Uterus (tissue), 3 donors: ENCODE measurements at regions not wholly inside any gene's neighbourhood (a gene's known extent, or its start where the extent isn't known, plus 50 kb on each side); places are given as distances from the start of the nearest gene placed in this dataset.

Experiments used
- DNase-seq, 2 donors: peaks; one replicate each; pipeline ENCODE4 v3.0.0-alpha.2; 2019 to 2020
- H3K27ac ChIP-seq, 2 donors: fragments of 200-600 bp; sonication (generic); 1 replicate in 1 of 2; 2 replicates in 1 of 2; pipeline ENCODE4 v1.5.1; 2016 to 2018
- H3K27me3 ChIP-seq, 2 donors: fragments of 200-600 bp; sonication (generic); one replicate each; pipeline ENCODE4 v1.5.1; 2018 to 2019; ENCODE audit warnings: control low read depth in 1 of 2
- H3K36me3 ChIP-seq, 2 donors: fragments of 200-600 bp; sonication (generic); one replicate each; pipeline ENCODE4 v1.5.1; 2019; ENCODE audit warnings: control low read depth in 1 of 2
- H3K4me1 ChIP-seq, 2 donors: fragments of 200-600 bp; sonication (generic); one replicate each; pipeline ENCODE4 v1.5.1; 2018 to 2019; ENCODE audit warnings: control low read depth in 1 of 2
- H3K4me3 ChIP-seq, 2 donors: fragments of 200-600 bp; sonication (generic); 1 replicate in 1 of 2; 2 replicates in 1 of 2; pipeline ENCODE4 v1.5.1; 2018 to 2019; ENCODE audit warnings: mild to moderate bottlenecking in 1 of 2
- H3K9me3 ChIP-seq, 2 donors: fragments of 200-600 bp; sonication (generic); one replicate each; pipeline ENCODE4 v1.5.1; 2019; ENCODE audit warnings: control low read depth in 1 of 2
- POLR2A ChIP-seq, 2 donors: fragments of 450-650 bp; IDR thresholded peaks; one replicate each; pipeline ENCODE4 v1.6.1; 2016; ENCODE audit warnings: antibody characterized with exemption in 2 of 2, mild to moderate bottlenecking in 1 of 2, moderate library complexity in 1 of 2
- intact Hi-C: fragments of 100-400 bp; cut with DNase I; formaldehyde crosslinking; loops from one replicate; pipeline ENCODE4 v1.15.1; 2023; ENCODE audit warnings: low total_unique reads
- TF ChIP-seq, protein P1 (sequence below), 4 experiments: fragments of 200-600 bp in 2 of 4; fragments of 450-650 bp in 2 of 4; sonication (generic) in 2 of 4; IDR thresholded peaks; one replicate each; pipeline ENCODE4 v1.5.1; 2016 to 2019; ENCODE audit warnings: antibody characterized with exemption in 4 of 4, mild to moderate bottlenecking in 2 of 4, moderate library complexity in 1 of 4
- donor health status: DM: yes; HTN: yes; CAD: no.

GRCh38 chr18:46346213-46346612 lies 242.0 kb downstream of the HAUS1 start:
- TF ChIP-seq POLR2A (IDR thresholded peaks at IDR 0.05) = no peak
- TF ChIP-seq, protein P1, sequence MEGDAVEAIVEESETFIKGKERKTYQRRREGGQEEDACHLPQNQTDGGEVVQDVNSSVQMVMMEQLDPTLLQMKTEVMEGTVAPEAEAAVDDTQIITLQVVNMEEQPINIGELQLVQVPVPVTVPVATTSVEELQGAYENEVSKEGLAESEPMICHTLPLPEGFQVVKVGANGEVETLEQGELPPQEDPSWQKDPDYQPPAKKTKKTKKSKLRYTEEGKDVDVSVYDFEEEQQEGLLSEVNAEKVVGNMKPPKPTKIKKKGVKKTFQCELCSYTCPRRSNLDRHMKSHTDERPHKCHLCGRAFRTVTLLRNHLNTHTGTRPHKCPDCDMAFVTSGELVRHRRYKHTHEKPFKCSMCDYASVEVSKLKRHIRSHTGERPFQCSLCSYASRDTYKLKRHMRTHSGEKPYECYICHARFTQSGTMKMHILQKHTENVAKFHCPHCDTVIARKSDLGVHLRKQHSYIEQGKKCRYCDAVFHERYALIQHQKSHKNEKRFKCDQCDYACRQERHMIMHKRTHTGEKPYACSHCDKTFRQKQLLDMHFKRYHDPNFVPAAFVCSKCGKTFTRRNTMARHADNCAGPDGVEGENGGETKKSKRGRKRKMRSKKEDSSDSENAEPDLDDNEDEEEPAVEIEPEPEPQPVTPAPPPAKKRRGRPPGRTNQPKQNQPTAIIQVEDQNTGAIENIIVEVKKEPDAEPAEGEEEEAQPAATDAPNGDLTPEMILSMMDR (IDR thresholded peaks at IDR 0.05) = no peak
- H3K27ac ChIP-seq = no peak overlapping the region
- no peaks in the 10 kb centered on the region for H3K36me3 ChIP-seq
- intact Hi-C loops = no loop called here
- H3K4me1 ChIP-seq = no peaks in the 10 kb centered on the region
- no peaks in the 10 kb centered on the region for H3K9me3 ChIP-seq
- no peak overlapping the region for H3K4me3 ChIP-seq
- DNase-seq = no peak
- no peaks in the 10 kb centered on the region for H3K27me3 ChIP-seq

DNA sequence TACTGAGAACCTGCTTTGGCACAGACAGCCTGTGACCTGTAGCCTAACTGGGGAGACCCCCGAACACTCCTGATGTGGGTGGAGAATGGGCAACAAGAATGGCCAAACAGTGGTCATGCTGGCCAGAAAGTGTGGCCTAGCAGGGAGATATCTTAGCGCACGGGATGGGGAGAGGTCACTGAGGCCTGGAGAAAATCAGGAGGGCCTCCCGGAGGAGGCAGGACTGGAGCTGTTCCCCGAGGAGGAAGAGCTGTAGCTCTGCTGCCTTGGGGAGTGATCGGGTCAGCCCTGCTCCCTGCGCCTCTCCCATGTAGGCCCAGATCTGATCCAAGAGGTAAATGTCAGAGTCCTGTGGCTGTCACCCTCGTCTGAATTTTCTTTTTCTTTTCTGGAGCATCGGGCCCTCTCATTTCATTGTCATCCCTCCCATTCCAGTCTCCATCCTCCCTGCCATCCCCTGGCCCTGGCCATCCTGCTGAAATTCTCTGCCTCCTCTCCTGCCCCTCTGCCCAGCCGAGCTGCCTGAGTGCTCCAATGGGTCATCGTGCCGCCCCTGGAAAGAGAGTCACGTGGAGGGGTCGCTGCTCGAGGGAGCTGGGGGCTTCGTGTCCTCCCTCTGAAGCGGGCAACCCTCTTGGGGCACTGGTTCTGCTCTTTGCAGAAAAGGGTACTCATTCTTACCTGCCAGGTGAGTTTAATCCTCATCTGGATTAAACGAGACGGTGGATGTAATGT lies 242.9 kb downstream of the HAUS1 start:
- no peak for DNase-seq
- intact Hi-C loops = no loop called here
- Histone ChIP-seq H3K36me3 (no peaks in the 10 kb centered on the region), H3K27ac (no peak overlapping the region), H3K9me3 (no peaks in the 10 kb centered on the region), H3K27me3 (no peaks in the 10 kb centered on the region), H3K4me1 (no peaks in the 10 kb centered on the region), H3K4me3 (no peak overlapping the region)
- no peak for TF ChIP-seq POLR2A (IDR thresholded peaks at IDR 0.05)
- TF ChIP-seq, protein P1 (IDR thresholded peaks at IDR 0.05) = no peak

DNA sequence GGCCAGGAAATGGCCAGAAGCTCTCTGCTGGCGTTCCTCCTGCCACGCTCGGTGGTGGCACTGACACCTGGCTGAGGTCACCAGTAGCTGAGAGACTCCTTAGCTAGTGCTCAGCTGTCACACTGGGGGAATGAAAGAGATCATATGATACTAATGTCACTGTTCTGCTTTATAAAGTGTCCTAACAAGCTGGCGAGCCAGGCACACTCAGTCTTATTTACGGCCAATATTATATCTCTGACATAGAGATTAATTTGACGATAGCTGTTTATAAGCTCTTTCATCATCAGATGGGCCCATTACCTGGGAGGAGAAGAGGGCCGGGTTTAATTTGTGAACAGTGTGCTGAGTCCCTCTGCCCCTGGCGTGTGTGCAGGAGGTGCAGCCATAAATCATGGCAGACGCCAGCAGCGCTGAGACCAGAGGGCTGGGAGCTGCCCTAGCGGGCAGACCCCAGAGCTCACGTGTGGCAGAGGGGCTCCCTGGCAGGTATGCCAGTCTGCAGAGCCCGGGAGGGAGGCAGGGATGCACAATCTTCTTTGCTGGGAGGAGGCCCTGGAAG lies 246.5 kb downstream of the HAUS1 start:
- H3K27me3 ChIP-seq = no peaks in the 10 kb centered on the region
- intact Hi-C loops = no loop called here
- H3K36me3 ChIP-seq = no peaks in the 10 kb centered on the region
- no peak overlapping the region for H3K27ac ChIP-seq
- no peaks in the 10 kb centered on the region for H3K4me1 ChIP-seq
- no peak overlapping the region for H3K4me3 ChIP-seq
- TF ChIP-seq, protein P1 (IDR thresholded peaks at IDR 0.05) = no peak
- TF ChIP-seq POLR2A (IDR thresholded peaks at IDR 0.05) = no peak
- H3K9me3 ChIP-seq = no peaks in the 10 kb centered on the region
- no peak for DNase-seq

DNA sequence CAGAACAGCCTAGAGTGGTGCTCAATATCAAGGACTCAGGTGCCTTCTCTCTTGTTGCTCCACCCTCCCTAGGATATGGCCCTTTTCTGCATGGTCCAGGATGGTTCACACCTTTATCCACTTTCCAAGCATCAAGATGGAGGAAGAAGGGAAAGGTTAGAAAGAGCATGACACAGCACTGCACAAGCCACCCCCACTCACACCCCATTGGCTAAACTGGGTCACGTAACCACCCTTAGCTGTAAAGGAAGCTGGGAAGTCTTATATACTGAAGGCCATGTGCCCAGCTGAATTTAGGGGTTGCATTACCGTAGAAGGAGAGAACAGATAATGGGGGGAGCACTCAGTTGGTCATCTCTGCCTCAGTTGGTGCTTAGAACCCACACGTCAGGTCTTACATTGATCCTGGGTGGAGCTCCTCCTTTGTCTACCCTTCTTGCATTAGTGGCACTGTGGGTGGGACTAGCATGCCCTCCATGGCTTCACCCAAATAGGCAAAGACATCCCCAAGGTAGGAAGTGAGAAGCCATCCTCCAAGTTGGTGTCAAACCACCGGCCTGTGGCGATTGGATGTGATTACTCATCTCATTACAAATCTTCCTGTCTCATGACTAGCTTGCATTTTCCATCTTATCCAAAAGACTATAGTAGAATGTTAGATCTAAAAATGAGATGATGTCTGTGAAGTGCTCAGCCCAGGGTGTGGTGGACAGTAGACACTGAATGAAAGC lies 248.5 kb downstream of the HAUS1 start:
- DNase-seq = no peak
- intact Hi-C loops = no loop called here
- Histone ChIP-seq H3K36me3 (no peaks in the 10 kb centered on the region), H3K4me3 (no peak overlapping the region), H3K4me1 (no peaks in the 10 kb centered on the region), H3K27me3 (no peaks in the 10 kb centered on the region), H3K27ac (no peak overlapping the region), H3K9me3 (no peaks in the 10 kb centered on the region)
- TF ChIP-seq POLR2A (IDR thresholded peaks at IDR 0.05) = no peak

- Histone ChIP-seq H3K36me3 (no peaks in the 10 kb centered on the region), H3K27ac (no peak overlapping the region), H3K9me3 (no peaks in the 10 kb centered on the region), H3K4me3 (no peak overlapping the region), H3K4me1 (no peaks in the 10 kb centered on the region), H3K27me3 (no peaks in the 10 kb centered on the region)
- intact Hi-C loops = no loop called here
- TF ChIP-seq, protein P1 (IDR thresholded peaks at IDR 0.05) = no peak
- no peak for TF ChIP-seq POLR2A (IDR thresholded peaks at IDR 0.05)
- no peak for DNase-seq
Observed at GRCh38 chr18:46353460-46353859, 249.3 kb downstream of the HAUS1 start.
